ENCODE measurements at regions not wholly inside any gene's neighbourhood (a gene's known extent, or its start where the extent isn't known, plus 50 kb on each side); places are given as distances from the start of the nearest gene placed in this dataset.

GRCh38 chr1:96306809-96307560, 414.6 kb upstream of the PTBP2 start:
- no peaks in the 10 kb centered on the region for H3K27me3 ChIP-seq
- H3K4me3 ChIP-seq = no peak overlapping the region
- no peaks in the 10 kb centered on the region for H3K9me3 ChIP-seq
- no peak for DNase-seq
- intact Hi-C loops (cut with DNase I) = no loop called here
- H3K4me1 ChIP-seq = no peaks in the 10 kb centered on the region
- WGBS, 2 donors = 85 to 90% methylated on average over 7 of the region's 7 CpGs
- no peak for TF ChIP-seq CTCF (IDR thresholded peaks at IDR 0.05)
- no peaks in the 10 kb centered on the region for H3K36me3 ChIP-seq
- no peak overlapping the region for H3K27ac ChIP-seq

GRCh38 chr1:96308314-96308713, 413.3 kb upstream of the PTBP2 start:
- no peak for DNase-seq

GRCh38 chr1:96309783-96310182, 411.8 kb upstream of the PTBP2 start:
- Histone ChIP-seq H3K4me1 (no peaks in the 10 kb centered on the region), H3K9me3 (no peaks in the 10 kb centered on the region), H3K36me3 (no peaks in the 10 kb centered on the region), H3K4me3 (no peak overlapping the region), H3K27me3 (no peaks in the 10 kb centered on the region), H3K27ac (no peak overlapping the region)
- TF ChIP-seq POLR2AphosphoS5 (IDR thresholded peaks at IDR 0.05) = peak in 1 of 4 donors; percentile 18
- TF ChIP-seq CTCF (IDR thresholded peaks at IDR 0.05) = no peak
- TF ChIP-seq POLR2A (IDR thresholded peaks at IDR 0.05) = no peak
- intact Hi-C loops (cut with DNase I) = no loop called here
- DNase-seq = no peak
- 93 to 97% methylated on average over 1 of the region's 1 CpG for WGBS, 2 donors

More at GRCh38 chr1:96308314-96308713, 413.3 kb upstream of the PTBP2 start:
- TF ChIP-seq POLR2A (IDR thresholded peaks at IDR 0.05) = no peak
- TF ChIP-seq POLR2AphosphoS5 (IDR thresholded peaks at IDR 0.05) = no peak
- TF ChIP-seq EP300 (IDR thresholded peaks at IDR 0.05) = no peak
- TF ChIP-seq CTCF (IDR thresholded peaks at IDR 0.05) = no peak
- no peaks in the 10 kb centered on the region for H3K4me1 ChIP-seq
- no peak overlapping the region for H3K4me3 ChIP-seq
- H3K36me3 ChIP-seq = no peaks in the 10 kb centered on the region
- WGBS, 2 donors = 48 to 69% methylated on average over 5 of the region's 5 CpGs
- no peak overlapping the region for H3K27ac ChIP-seq
- intact Hi-C loops (cut with DNase I) = no loop called here
- no peaks in the 10 kb centered on the region for H3K27me3 ChIP-seq
- no peaks in the 10 kb centered on the region for H3K9me3 ChIP-seq

GRCh38 chr1:96313216-96313615, 408.4 kb upstream of the PTBP2 start:
- Histone ChIP-seq H3K36me3 (no peaks in the 10 kb centered on the region), H3K9me3 (no peaks in the 10 kb centered on the region), H3K27me3 (no peaks in the 10 kb centered on the region), H3K4me1 (no peaks in the 10 kb centered on the region), H3K27ac (no peak overlapping the region), H3K4me3 (no peak overlapping the region)
- intact Hi-C loops (cut with DNase I) = no loop called here
- 85 to 90% methylated on average over 1 of the region's 1 CpG for WGBS, 2 donors
- DNase-seq = no peak
- no peak for TF ChIP-seq CTCF (IDR thresholded peaks at IDR 0.05)
- TF ChIP-seq POLR2AphosphoS5 (IDR thresholded peaks at IDR 0.05) = no peak
- no peak for TF ChIP-seq EP300 (IDR thresholded peaks at IDR 0.05)
- TF ChIP-seq POLR2A (IDR thresholded peaks at IDR 0.05) = no peak

- no peak overlapping the region for H3K4me3 ChIP-seq
- H3K27me3 ChIP-seq = no peaks in the 10 kb centered on the region
- 52 to 56% methylated on average over 4 of the region's 4 CpGs for WGBS, 2 donors
- DNase-seq = no peak
- no peaks in the 10 kb centered on the region for H3K4me1 ChIP-seq
- H3K27ac ChIP-seq = no peak overlapping the region
- no peaks in the 10 kb centered on the region for H3K36me3 ChIP-seq
- TF ChIP-seq CTCF (IDR thresholded peaks at IDR 0.05) (no peak), POLR2AphosphoS5 (IDR thresholded peaks at IDR 0.05) (no peak), EP300 (IDR thresholded peaks at IDR 0.05) (no peak), POLR2A (IDR thresholded peaks at IDR 0.05) (no peak)
- H3K9me3 ChIP-seq = no peaks in the 10 kb centered on the region
- intact Hi-C loops (cut with DNase I) = no loop called here
Measured at GRCh38 chr1:96329121-96329520, 392.5 kb upstream of the PTBP2 start.

Data from sigmoid colon (tissue), 6 donors.